GM23338 (cell line): ENCODE measurements at regions not wholly inside any gene's neighbourhood (a gene's known extent, or its start where the extent isn't known, plus 50 kb on each side); places are given as distances from the start of the nearest gene placed in this dataset.

ENCODE experiments used
- ATAC-seq: fragments of 200-7000 bp; cut with Tn5 transposase; 3 replicates; pipeline ENCODE4 v1.9.1; 2020
- DNase-seq: peaks from one replicate; pipeline ENCODE4 v3.0.0-alpha.2; 2015; ENCODE audit warnings: low spot score
- H2AFZ ChIP-seq: fragments of 200-600 bp; sonication (generic); 2 replicates; pipeline ENCODE4 v1.8.0; 2016; ENCODE audit warnings: antibody characterized with exemption, mild to moderate bottlenecking, moderate library complexity
- H3F3A ChIP-seq: fragments of 200-600 bp; sonication (generic); replicated peaks from 2 replicates; pipeline ENCODE4 v1.8.0; 2017; ENCODE audit warnings: antibody characterized with exemption, mixed run types, low read depth
- H3K27ac ChIP-seq: fragments of 200-600 bp; sonication (generic); 2 replicates; pipeline ENCODE4 v1.6.1; 2016; ENCODE audit warnings: low read depth
- H3K27me3 ChIP-seq: fragments of 200-600 bp; sonication (generic); 2 replicates; pipeline ENCODE4 v1.8.0; 2016; ENCODE audit warnings: mild to moderate bottlenecking, mixed run types, moderate library complexity; ENCODE audit not compliant: insufficient read depth
- H3K36me3 ChIP-seq: fragments of 200-600 bp; sonication (generic); 2 replicates; pipeline ENCODE4 v1.8.0; 2016; ENCODE audit warnings: mild to moderate bottlenecking; ENCODE audit not compliant: insufficient read depth
- H3K4me1 ChIP-seq: fragments of 200-600 bp; sonication (generic); 2 replicates; pipeline ENCODE4 v1.8.0; 2016; ENCODE audit warnings: mild to moderate bottlenecking, moderate library complexity; ENCODE audit not compliant: insufficient read depth
- H3K4me2 ChIP-seq: fragments of 200-600 bp; sonication (generic); 2 replicates; pipeline ENCODE4 v1.7.1; 2017; ENCODE audit warnings: mixed run types
- H3K4me3 ChIP-seq: fragments of 200-600 bp; sonication (generic); 2 replicates; pipeline ENCODE4 v1.6.1; 2016; ENCODE audit warnings: mixed run types
- H3K79me2 ChIP-seq: fragments of 200-600 bp; sonication (generic); replicated peaks from 2 replicates; pipeline ENCODE4 v1.8.0; 2017; ENCODE audit warnings: mild to moderate bottlenecking; ENCODE audit not compliant: insufficient read depth
- H3K9me2 ChIP-seq: fragments of 200-600 bp; sonication (generic); 2 replicates; pipeline ENCODE4 v1.8.0; 2017; ENCODE audit not compliant: insufficient read depth
- H4K20me1 ChIP-seq: fragments of 200-600 bp; sonication (generic); replicated peaks from 2 replicates; pipeline ENCODE4 v1.8.0; 2017; ENCODE audit warnings: mild to moderate bottlenecking; ENCODE audit not compliant: insufficient read depth
- H3K27ac Mint-ChIP-seq: 2 replicates; pipeline ENCODE4 v1.8.0; 2020; ENCODE audit warnings: inconsistent platforms, mild to moderate bottlenecking, moderate library complexity, mixed read lengths
- H3K27me3 Mint-ChIP-seq: 3 replicates; pipeline ENCODE4 v1.8.0; 2022; ENCODE audit warnings: low read depth, mild to moderate bottlenecking, moderate library complexity, mixed read lengths, inconsistent platforms; ENCODE audit not compliant: insufficient read depth, poor library complexity
- H3K36me3 Mint-ChIP-seq: 3 replicates; pipeline ENCODE4 v1.8.0; 2021; ENCODE audit warnings: low read depth, mild to moderate bottlenecking, inconsistent platforms, moderate library complexity, mixed read lengths
- H3K4me1 Mint-ChIP-seq: 3 replicates; pipeline ENCODE4 v1.8.0; 2020; ENCODE audit warnings: mild to moderate bottlenecking, inconsistent platforms, mixed read lengths
- H3K4me3 Mint-ChIP-seq: 3 replicates; pipeline ENCODE4 v1.8.0; 2021; ENCODE audit warnings: moderate library complexity, mild to moderate bottlenecking, inconsistent platforms, mixed read lengths
- H3K9me3 Mint-ChIP-seq: 3 replicates; pipeline ENCODE4 v1.8.0; 2020; ENCODE audit warnings: moderate library complexity, mild to moderate bottlenecking, inconsistent platforms, mixed read lengths
- CREB1 ChIP-seq: fragments of 250-450 bp; sonication (Bioruptor Pico); IDR thresholded peaks from 2 replicates; pipeline ENCODE4 v1.5.0; 2020; ENCODE audit warnings: low read depth, mild to moderate bottlenecking, moderate library complexity
- EZH2 ChIP-seq: fragments of 200-600 bp; sonication (generic); IDR thresholded peaks from one replicate; pipeline ENCODE4 v1.8.0; 2017; ENCODE audit warnings: antibody characterized with exemption, mild to moderate bottlenecking, low read depth; ENCODE audit not compliant: unreplicated experiment
- EZH2phosphoT487 ChIP-seq: fragments of 200-600 bp; sonication (generic); IDR thresholded peaks from one replicate; pipeline ENCODE4 v1.8.1; 2018; ENCODE audit warnings: antibody characterized with exemption; ENCODE audit not compliant: unreplicated experiment
- JUNB ChIP-seq: IDR thresholded peaks from one replicate; pipeline ENCODE4 v1.6.1; 2016; ENCODE audit warnings: antibody characterized with exemption; ENCODE audit not compliant: unreplicated experiment
- NANOG ChIP-seq: IDR thresholded peaks from 2 replicates; pipeline ENCODE4 v1.6.1; 2016; ENCODE audit warnings: antibody characterized with exemption, borderline replicate concordance
- POLR2AphosphoS5 ChIP-seq: IDR thresholded peaks from 2 replicates; pipeline ENCODE4 v1.6.1; 2016; ENCODE audit warnings: antibody characterized with exemption, low read depth
- ZNF114 ChIP-seq: fragments of 250-450 bp; sonication (Bioruptor Pico); IDR thresholded peaks from 2 replicates; pipeline ENCODE4 v1.5.0; 2020; ENCODE audit warnings: mild to moderate bottlenecking, moderate library complexity
- ZNF331 ChIP-seq: fragments of 250-450 bp; sonication (Bioruptor Pico); IDR thresholded peaks from 2 replicates; pipeline ENCODE4 v1.5.0; 2020; ENCODE audit warnings: low read depth, mild to moderate bottlenecking, moderate library complexity
- TF ChIP-seq, protein P1 (sequence below): fragments of 250-450 bp; sonication (Bioruptor Pico); IDR thresholded peaks from 2 replicates; pipeline ENCODE4 v1.5.0; 2020; ENCODE audit warnings: mild to moderate bottlenecking, moderate library complexity
- TF ChIP-seq, protein P2 (sequence below): IDR thresholded peaks from one replicate; pipeline ENCODE4 v1.6.1; 2018; ENCODE audit warnings: antibody characterized with exemption; ENCODE audit not compliant: unreplicated experiment
- TF ChIP-seq, protein P3 (sequence below), 2 experiments: fragments of 200-600 bp in 1 of 2; sonication (generic) in 1 of 2; conservative IDR thresholded peaks; 2 replicates each; pipeline versions ENCODE4 v1.5.1 to v1.6.1; 2016 to 2017; ENCODE audit warnings: antibody characterized with exemption in 2 of 2, low read depth in 2 of 2, mild to moderate bottlenecking in 2 of 2, moderate library complexity in 1 of 2

DNA sequence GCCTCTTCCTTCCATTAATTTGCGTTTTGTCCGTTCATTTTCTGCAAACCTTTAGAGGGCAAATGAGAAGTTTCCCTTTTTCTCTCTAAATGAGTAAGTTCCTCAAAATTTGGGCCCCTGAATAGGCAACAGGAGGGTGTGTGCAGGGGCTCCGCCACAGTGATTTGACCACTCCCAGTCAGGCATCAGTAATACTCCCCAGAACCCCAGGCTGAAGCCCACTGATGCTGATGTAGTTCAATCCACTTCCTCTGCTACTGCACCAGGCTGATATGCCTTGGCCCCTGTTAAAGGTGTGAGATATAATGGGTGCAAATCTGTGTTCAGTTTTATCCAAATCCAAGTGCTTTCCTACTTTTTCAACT, 1150.0 kb downstream of the RPIA start (continued):
- TF ChIP-seq, protein P1, sequence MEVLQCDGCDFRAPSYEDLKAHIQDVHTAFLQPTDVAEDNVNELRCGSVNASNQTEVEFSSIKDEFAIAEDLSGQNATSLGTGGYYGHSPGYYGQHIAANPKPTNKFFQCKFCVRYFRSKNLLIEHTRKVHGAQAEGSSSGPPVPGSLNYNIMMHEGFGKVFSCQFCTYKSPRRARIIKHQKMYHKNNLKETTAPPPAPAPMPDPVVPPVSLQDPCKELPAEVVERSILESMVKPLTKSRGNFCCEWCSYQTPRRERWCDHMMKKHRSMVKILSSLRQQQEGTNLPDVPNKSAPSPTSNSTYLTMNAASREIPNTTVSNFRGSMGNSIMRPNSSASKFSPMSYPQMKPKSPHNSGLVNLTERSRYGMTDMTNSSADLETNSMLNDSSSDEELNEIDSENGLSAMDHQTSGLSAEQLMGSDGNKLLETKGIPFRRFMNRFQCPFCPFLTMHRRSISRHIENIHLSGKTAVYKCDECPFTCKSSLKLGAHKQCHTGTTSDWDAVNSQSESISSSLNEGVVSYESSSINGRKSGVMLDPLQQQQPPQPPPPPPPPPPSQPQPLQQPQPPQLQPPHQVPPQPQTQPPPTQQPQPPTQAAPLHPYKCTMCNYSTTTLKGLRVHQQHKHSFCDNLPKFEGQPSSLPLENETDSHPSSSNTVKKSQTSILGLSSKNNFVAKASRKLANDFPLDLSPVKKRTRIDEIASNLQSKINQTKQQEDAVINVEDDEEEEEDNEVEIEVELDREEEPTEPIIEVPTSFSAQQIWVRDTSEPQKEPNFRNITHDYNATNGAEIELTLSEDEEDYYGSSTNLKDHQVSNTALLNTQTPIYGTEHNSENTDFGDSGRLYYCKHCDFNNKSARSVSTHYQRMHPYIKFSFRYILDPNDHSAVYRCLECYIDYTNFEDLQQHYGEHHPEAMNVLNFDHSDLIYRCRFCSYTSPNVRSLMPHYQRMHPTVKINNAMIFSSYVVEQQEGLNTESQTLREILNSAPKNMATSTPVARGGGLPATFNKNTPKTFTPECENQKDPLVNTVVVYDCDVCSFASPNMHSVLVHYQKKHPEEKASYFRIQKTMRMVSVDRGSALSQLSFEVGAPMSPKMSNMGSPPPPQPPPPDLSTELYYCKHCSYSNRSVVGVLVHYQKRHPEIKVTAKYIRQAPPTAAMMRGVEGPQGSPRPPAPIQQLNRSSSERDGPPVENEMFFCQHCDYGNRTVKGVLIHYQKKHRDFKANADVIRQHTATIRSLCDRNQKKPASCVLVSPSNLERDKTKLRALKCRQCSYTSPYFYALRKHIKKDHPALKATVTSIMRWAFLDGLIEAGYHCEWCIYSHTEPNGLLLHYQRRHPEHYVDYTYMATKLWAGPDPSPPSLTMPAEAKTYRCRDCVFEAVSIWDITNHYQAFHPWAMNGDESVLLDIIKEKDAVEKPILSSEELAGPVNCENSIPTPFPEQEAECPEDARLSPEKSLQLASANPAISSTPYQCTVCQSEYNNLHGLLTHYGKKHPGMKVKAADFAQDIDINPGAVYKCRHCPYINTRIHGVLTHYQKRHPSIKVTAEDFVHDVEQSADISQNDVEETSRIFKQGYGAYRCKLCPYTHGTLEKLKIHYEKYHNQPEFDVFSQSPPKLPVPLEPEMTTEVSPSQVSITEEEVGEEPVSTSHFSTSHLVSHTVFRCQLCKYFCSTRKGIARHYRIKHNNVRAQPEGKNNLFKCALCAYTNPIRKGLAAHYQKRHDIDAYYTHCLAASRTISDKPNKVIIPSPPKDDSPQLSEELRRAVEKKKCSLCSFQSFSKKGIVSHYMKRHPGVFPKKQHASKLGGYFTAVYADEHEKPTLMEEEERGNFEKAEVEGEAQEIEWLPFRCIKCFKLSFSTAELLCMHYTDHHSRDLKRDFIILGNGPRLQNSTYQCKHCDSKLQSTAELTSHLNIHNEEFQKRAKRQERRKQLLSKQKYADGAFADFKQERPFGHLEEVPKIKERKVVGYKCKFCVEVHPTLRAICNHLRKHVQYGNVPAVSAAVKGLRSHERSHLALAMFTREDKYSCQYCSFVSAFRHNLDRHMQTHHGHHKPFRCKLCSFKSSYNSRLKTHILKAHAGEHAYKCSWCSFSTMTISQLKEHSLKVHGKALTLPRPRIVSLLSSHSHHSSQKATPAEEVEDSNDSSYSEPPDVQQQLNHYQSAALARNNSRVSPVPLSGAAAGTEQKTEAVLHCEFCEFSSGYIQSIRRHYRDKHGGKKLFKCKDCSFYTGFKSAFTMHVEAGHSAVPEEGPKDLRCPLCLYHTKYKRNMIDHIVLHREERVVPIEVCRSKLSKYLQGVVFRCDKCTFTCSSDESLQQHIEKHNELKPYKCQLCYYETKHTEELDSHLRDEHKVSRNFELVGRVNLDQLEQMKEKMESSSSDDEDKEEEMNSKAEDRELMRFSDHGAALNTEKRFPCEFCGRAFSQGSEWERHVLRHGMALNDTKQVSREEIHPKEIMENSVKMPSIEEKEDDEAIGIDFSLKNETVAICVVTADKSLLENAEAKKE (CRISPR knock-in tag): no peak
- no peak for TF ChIP-seq JUNB

DNA sequence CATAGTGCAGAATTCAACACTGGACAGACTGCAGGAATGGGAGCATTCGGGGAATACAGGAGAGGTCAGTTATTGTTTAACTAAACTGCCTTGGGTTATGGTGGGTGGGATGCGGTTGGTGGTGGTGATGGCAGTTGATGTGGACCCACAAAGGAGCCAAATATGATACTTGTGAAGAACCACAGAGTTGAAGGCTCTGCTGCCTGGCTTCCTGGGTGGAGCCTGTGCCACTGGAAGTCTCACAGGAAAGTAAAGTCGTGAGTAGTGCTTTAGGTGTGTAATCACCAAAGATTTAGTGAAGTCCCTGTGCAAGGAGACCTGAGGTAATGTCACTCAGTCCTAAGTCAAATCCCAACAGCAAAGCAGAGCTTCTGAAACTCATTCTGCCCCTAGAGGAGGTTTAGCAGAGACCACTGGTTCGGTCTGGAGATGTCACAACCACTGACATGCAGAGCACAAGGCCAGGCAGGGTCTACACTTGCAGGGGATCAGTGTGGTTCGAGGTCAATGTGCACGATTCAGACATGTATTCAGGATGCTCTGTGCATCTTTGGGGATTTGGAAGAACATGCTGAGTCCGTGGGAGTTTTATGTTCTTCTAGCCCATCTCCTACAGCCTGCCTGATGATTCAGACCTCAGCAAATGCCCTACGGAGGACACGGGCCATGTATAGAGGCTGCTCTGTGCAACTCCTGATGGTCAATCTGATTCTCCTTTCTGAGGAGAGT, 1150.9 kb downstream of the RPIA start:
- Mint-ChIP-seq H3K27me3 (peaks cover 21% of the 10 kb centered on the region), H3K9me3 (peaks cover 40% of the 10 kb centered on the region), H3K27ac (no peak overlapping the region), H3K4me3 (no peak overlapping the region), H3K36me3 (peaks cover 42% of the 10 kb centered on the region), H3K4me1 (no peaks in the 10 kb centered on the region)
- H3K27me3 ChIP-seq: no peaks in the 10 kb centered on the region
- no peak overlapping the region for H3K4me3 ChIP-seq
- no peaks in the 10 kb centered on the region for H3K9me2 ChIP-seq
- peaks cover 8% of the 10 kb centered on the region; the same call in 1 of the 2 replicates for H3F3A ChIP-seq
- no peaks in the 10 kb centered on the region for H3K4me1 ChIP-seq
- peaks cover 56% of the 10 kb centered on the region for H3K36me3 ChIP-seq
- DNase-seq (no peak), ATAC-seq (no peak)
- no peak overlapping the region for H3K4me2 ChIP-seq
- H2AFZ ChIP-seq: no peak overlapping the region
- no peaks in the 10 kb centered on the region for H4K20me1 ChIP-seq
- no peak overlapping the region for H3K27ac ChIP-seq
- no peaks in the 10 kb centered on the region for H3K79me2 ChIP-seq
- no peak for TF ChIP-seq NANOG
- no peak for TF ChIP-seq POLR2AphosphoS5
- TF ChIP-seq, protein P2, sequence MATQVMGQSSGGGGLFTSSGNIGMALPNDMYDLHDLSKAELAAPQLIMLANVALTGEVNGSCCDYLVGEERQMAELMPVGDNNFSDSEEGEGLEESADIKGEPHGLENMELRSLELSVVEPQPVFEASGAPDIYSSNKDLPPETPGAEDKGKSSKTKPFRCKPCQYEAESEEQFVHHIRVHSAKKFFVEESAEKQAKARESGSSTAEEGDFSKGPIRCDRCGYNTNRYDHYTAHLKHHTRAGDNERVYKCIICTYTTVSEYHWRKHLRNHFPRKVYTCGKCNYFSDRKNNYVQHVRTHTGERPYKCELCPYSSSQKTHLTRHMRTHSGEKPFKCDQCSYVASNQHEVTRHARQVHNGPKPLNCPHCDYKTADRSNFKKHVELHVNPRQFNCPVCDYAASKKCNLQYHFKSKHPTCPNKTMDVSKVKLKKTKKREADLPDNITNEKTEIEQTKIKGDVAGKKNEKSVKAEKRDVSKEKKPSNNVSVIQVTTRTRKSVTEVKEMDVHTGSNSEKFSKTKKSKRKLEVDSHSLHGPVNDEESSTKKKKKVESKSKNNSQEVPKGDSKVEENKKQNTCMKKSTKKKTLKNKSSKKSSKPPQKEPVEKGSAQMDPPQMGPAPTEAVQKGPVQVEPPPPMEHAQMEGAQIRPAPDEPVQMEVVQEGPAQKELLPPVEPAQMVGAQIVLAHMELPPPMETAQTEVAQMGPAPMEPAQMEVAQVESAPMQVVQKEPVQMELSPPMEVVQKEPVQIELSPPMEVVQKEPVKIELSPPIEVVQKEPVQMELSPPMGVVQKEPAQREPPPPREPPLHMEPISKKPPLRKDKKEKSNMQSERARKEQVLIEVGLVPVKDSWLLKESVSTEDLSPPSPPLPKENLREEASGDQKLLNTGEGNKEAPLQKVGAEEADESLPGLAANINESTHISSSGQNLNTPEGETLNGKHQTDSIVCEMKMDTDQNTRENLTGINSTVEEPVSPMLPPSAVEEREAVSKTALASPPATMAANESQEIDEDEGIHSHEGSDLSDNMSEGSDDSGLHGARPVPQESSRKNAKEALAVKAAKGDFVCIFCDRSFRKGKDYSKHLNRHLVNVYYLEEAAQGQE: no peak
- no peak for TF ChIP-seq JUNB
- TF ChIP-seq EZH2phosphoT487: no peak
- TF ChIP-seq CREB1 (CRISPR knock-in tag): no peak
- TF ChIP-seq, protein P3, sequence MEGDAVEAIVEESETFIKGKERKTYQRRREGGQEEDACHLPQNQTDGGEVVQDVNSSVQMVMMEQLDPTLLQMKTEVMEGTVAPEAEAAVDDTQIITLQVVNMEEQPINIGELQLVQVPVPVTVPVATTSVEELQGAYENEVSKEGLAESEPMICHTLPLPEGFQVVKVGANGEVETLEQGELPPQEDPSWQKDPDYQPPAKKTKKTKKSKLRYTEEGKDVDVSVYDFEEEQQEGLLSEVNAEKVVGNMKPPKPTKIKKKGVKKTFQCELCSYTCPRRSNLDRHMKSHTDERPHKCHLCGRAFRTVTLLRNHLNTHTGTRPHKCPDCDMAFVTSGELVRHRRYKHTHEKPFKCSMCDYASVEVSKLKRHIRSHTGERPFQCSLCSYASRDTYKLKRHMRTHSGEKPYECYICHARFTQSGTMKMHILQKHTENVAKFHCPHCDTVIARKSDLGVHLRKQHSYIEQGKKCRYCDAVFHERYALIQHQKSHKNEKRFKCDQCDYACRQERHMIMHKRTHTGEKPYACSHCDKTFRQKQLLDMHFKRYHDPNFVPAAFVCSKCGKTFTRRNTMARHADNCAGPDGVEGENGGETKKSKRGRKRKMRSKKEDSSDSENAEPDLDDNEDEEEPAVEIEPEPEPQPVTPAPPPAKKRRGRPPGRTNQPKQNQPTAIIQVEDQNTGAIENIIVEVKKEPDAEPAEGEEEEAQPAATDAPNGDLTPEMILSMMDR (conservative IDR thresholded peaks at IDR 0.05; ENCODE audit: low read depth in 2 of 2): no peak
- TF ChIP-seq EZH2: no peak
- no peak for TF ChIP-seq ZNF331 (CRISPR knock-in tag)
- no peak for TF ChIP-seq ZNF114 (CRISPR knock-in tag)
